ENCODE measurements at regions not wholly inside any gene's neighbourhood (a gene's known extent, or its start where the extent isn't known, plus 50 kb on each side); places are given as distances from the start of the nearest gene placed in this dataset.

- H3K4me2 ChIP-seq (ENCODE audit: low read depth, low read length, poor library complexity, severe bottlenecking): no peak overlapping the region
- no peak overlapping the region for H3K4me3 ChIP-seq (ENCODE audit: low read length, poor library complexity, severe bottlenecking)
- H3K36me3 ChIP-seq (ENCODE audit: insufficient read depth, low read length): no peaks in the 10 kb centered on the region
- H3K9ac ChIP-seq (ENCODE audit: low read depth, low read length, poor library complexity, severe bottlenecking): no peak overlapping the region
- no peaks in the 10 kb centered on the region for H3K9me3 ChIP-seq (ENCODE audit: insufficient read depth, low read depth, low read length)
- no peaks in the 10 kb centered on the region for H4K20me1 ChIP-seq (ENCODE audit: insufficient read depth, low read length, poor library complexity, severe bottlenecking)
- H3K4me1 ChIP-seq (ENCODE audit: insufficient read depth, low read length, poor library complexity, severe bottlenecking): no peaks in the 10 kb centered on the region
- no peaks in the 10 kb centered on the region for H3K9me2 ChIP-seq (replicated peaks; ENCODE audit: low read depth, low read length)
- no peak overlapping the region for H2AFZ ChIP-seq (ENCODE audit: low read length)
- no peaks in the 10 kb centered on the region for H3F3A ChIP-seq (ENCODE audit: low read depth)
- H3K79me2 ChIP-seq (ENCODE audit: insufficient read depth, low read length): no peaks in the 10 kb centered on the region
- TF ChIP-seq EZH2phosphoT487 (IDR thresholded peaks at IDR 0.05; ENCODE audit: borderline replicate concordance) (no peak), CTCF (conservative IDR thresholded peaks at IDR 0.05; ENCODE audit: low read length) (no peak)
- no peaks in the 10 kb centered on the region for H3K27me3 ChIP-seq (ENCODE audit: insufficient read depth, low read length, poor library complexity, severe bottlenecking)
These were observed 291.8 kb downstream of the HAPSTR1 start for GRCh38 chr16:9383281-9383680.

- H3K36me3 ChIP-seq (ENCODE audit: insufficient read depth, low read length): no peaks in the 10 kb centered on the region
- H3K4me1 ChIP-seq (ENCODE audit: insufficient read depth, low read length, poor library complexity, severe bottlenecking): no peaks in the 10 kb centered on the region
- no peaks in the 10 kb centered on the region for H3K79me2 ChIP-seq (ENCODE audit: insufficient read depth, low read length)
- H4K20me1 ChIP-seq (ENCODE audit: insufficient read depth, low read length, poor library complexity, severe bottlenecking): no peaks in the 10 kb centered on the region
- H3K9me3 ChIP-seq (ENCODE audit: insufficient read depth, low read depth, low read length): no peaks in the 10 kb centered on the region
- H3K9me2 ChIP-seq (replicated peaks; ENCODE audit: low read depth, low read length): no peaks in the 10 kb centered on the region
- no peak overlapping the region for H2AFZ ChIP-seq (ENCODE audit: low read length)
- no peak overlapping the region for H3K9ac ChIP-seq (ENCODE audit: low read depth, low read length, poor library complexity, severe bottlenecking)
- H3K27me3 ChIP-seq (ENCODE audit: insufficient read depth, low read length, poor library complexity, severe bottlenecking): no peaks in the 10 kb centered on the region
- H3K4me3 ChIP-seq (ENCODE audit: low read length, poor library complexity, severe bottlenecking): no peak overlapping the region
- TF ChIP-seq EZH2phosphoT487 (IDR thresholded peaks at IDR 0.05; ENCODE audit: borderline replicate concordance) (no peak), CTCF (conservative IDR thresholded peaks at IDR 0.05; ENCODE audit: low read length) (no peak)
- no peak overlapping the region for H3K4me2 ChIP-seq (ENCODE audit: low read depth, low read length, poor library complexity, severe bottlenecking)
- no peaks in the 10 kb centered on the region for H3F3A ChIP-seq (ENCODE audit: low read depth)
These were observed 292.7 kb downstream of the HAPSTR1 start for GRCh38 chr16:9384141-9384540.

- TF ChIP-seq CTCF (conservative IDR thresholded peaks at IDR 0.05; ENCODE audit: low read length) (no peak), EZH2phosphoT487 (IDR thresholded peaks at IDR 0.05; ENCODE audit: borderline replicate concordance) (no peak)
- no peaks in the 10 kb centered on the region for H3K9me3 ChIP-seq (ENCODE audit: insufficient read depth, low read depth, low read length)
- H3K9me2 ChIP-seq (replicated peaks; ENCODE audit: low read depth, low read length): no peaks in the 10 kb centered on the region
- no peaks in the 10 kb centered on the region for H3F3A ChIP-seq (ENCODE audit: low read depth)
- no peak overlapping the region for H3K4me2 ChIP-seq (ENCODE audit: low read depth, low read length, poor library complexity, severe bottlenecking)
- H4K20me1 ChIP-seq (ENCODE audit: insufficient read depth, low read length, poor library complexity, severe bottlenecking): no peaks in the 10 kb centered on the region
- H3K4me1 ChIP-seq (ENCODE audit: insufficient read depth, low read length, poor library complexity, severe bottlenecking): no peaks in the 10 kb centered on the region
- no peak overlapping the region for H3K9ac ChIP-seq (ENCODE audit: low read depth, low read length, poor library complexity, severe bottlenecking)
- no peaks in the 10 kb centered on the region for H3K27me3 ChIP-seq (ENCODE audit: insufficient read depth, low read length, poor library complexity, severe bottlenecking)
- H2AFZ ChIP-seq (ENCODE audit: low read length): no peak overlapping the region
- H3K4me3 ChIP-seq (ENCODE audit: low read length, poor library complexity, severe bottlenecking): no peak overlapping the region
- H3K36me3 ChIP-seq (ENCODE audit: insufficient read depth, low read length): no peaks in the 10 kb centered on the region
- H3K79me2 ChIP-seq (ENCODE audit: insufficient read depth, low read length): no peaks in the 10 kb centered on the region
These were observed 298.2 kb downstream of the HAPSTR1 start for GRCh38 chr16:9389543-9390207.
